Ishikawa (cell line): ENCODE measurements at regions not wholly inside any gene's neighbourhood (a gene's known extent, or its start where the extent isn't known, plus 50 kb on each side); places are given as distances from the start of the nearest gene placed in this dataset.

Experiments
- CEBPB ChIP-seq: IDR thresholded peaks from 2 replicates; pipeline ENCODE4 v1.6.1; 2012
- CREB1 ChIP-seq: IDR thresholded peaks from 2 replicates; pipeline ENCODE4 v1.6.1; 2012; ENCODE audit warnings: low read depth
- EGR1 ChIP-seq: IDR thresholded peaks from 2 replicates; pipeline ENCODE4 v1.6.1; 2012
- EP300 ChIP-seq: IDR thresholded peaks from 2 replicates; pipeline ENCODE4 v1.6.1; 2012; ENCODE audit warnings: borderline replicate concordance
- FOXM1 ChIP-seq: IDR thresholded peaks from 2 replicates; pipeline ENCODE4 v1.6.1; 2012; ENCODE audit warnings: low read depth, borderline replicate concordance
- MAX ChIP-seq: IDR thresholded peaks from 2 replicates; pipeline ENCODE4 v1.6.1; 2012
- NFIC ChIP-seq: IDR thresholded peaks from 2 replicates; pipeline ENCODE4 v1.6.1; 2012
- RAD21 ChIP-seq: IDR thresholded peaks from 2 replicates; pipeline ENCODE4 v1.6.1; 2012; ENCODE audit warnings: low read depth
- REST ChIP-seq: IDR thresholded peaks from 2 replicates; pipeline ENCODE4 v1.6.1; 2012; ENCODE audit warnings: low read depth, mild to moderate bottlenecking
- TAF1 ChIP-seq: IDR thresholded peaks from 2 replicates; pipeline ENCODE4 v1.6.1; 2012; ENCODE audit warnings: low read depth, mild to moderate bottlenecking
- TCF12 ChIP-seq: IDR thresholded peaks from 2 replicates; pipeline ENCODE4 v1.6.1; 2012; ENCODE audit warnings: low read depth
- TEAD4 ChIP-seq: IDR thresholded peaks from 2 replicates; pipeline ENCODE4 v1.6.1; 2012
- USF1 ChIP-seq: IDR thresholded peaks from 2 replicates; pipeline ENCODE4 v1.6.1; 2012
- YY1 ChIP-seq: IDR thresholded peaks from 2 replicates; pipeline ENCODE4 v1.6.1; 2012; ENCODE audit warnings: low read depth
- ZBTB7A ChIP-seq: IDR thresholded peaks from 2 replicates; pipeline ENCODE4 v1.6.1; 2012; ENCODE audit warnings: low read depth

GRCh38 chr6:76682842-76683241 is 610.4 kb upstream of the IMPG1 start:
- TF ChIP-seq RAD21 (peak; percentile 29; the same call in 1 of the 2 replicates), YY1 (no peak), FOXM1 (no peak), TAF1 (no peak), CEBPB (no peak), TCF12 (no peak)

- TF ChIP-seq TAF1 = no peak
- no peak for TF ChIP-seq FOXM1
- TF ChIP-seq CREB1 = no peak
- TF ChIP-seq TEAD4 = no peak
Observed at GRCh38 chr6:76681781-76682180, 609.3 kb upstream of the IMPG1 start.

- TF ChIP-seq CEBPB (no peak), EP300 (no peak), EGR1 (no peak), USF1 (no peak), YY1 (no peak), ZBTB7A (no peak), MAX (no peak), TCF12 (no peak), REST (no peak), TAF1 (no peak), FOXM1 (no peak), NFIC (no peak), CREB1 (no peak), RAD21 (no peak), TEAD4 (no peak)
Observed at GRCh38 chr6:76677017-76677416, 604.6 kb upstream of the IMPG1 start.

- no peak for TF ChIP-seq TEAD4
- TF ChIP-seq CREB1 = no peak
- no peak for TF ChIP-seq EP300
Observed at GRCh38 chr6:76671751-76672150, 599.3 kb upstream of the IMPG1 start.

- no peak for TF ChIP-seq YY1
- TF ChIP-seq USF1 = no peak
- no peak for TF ChIP-seq REST
- TF ChIP-seq ZBTB7A = no peak
- no peak for TF ChIP-seq FOXM1
Observed at GRCh38 chr6:76644231-76644630, 571.8 kb upstream of the IMPG1 start.

- no peak for TF ChIP-seq EGR1
- no peak for TF ChIP-seq TAF1
- no peak for TF ChIP-seq USF1
- no peak for TF ChIP-seq ZBTB7A
- TF ChIP-seq TCF12 = no peak
Observed at GRCh38 chr6:76639941-76640340, 567.5 kb upstream of the IMPG1 start.

- TF ChIP-seq TAF1 (no peak), FOXM1 (no peak), EP300 (no peak), USF1 (no peak), MAX (no peak), CREB1 (no peak), RAD21 (no peak), YY1 (no peak), ZBTB7A (no peak), TEAD4 (no peak), EGR1 (no peak), CEBPB (no peak), REST (no peak), NFIC (no peak), TCF12 (no peak)
Observed at GRCh38 chr6:76634695-76635094, 562.2 kb upstream of the IMPG1 start.
